Gastrocnemius medialis (tissue), 4 donors: ENCODE measurements at regions not wholly inside any gene's neighbourhood (a gene's known extent, or its start where the extent isn't known, plus 50 kb on each side); places are given as distances from the start of the nearest gene placed in this dataset.

Experiments used
- ATAC-seq, 2 donors: fragments of 150-250 bp; one replicate each; pipeline ENCODE4 v1.9.1; 2016
- DNase-seq, 2 donors: peaks; one replicate each; pipeline ENCODE4 v3.0.0-alpha.2; 2019
- H3K27ac ChIP-seq, 4 donors: fragments of 200-600 bp; sonication (generic); 1 replicate in 1 of 4; 2 replicates in 3 of 4; pipeline ENCODE4 v1.5.1; 2016 to 2018; ENCODE audit warnings: mild to moderate bottlenecking in 2 of 4, moderate library complexity in 1 of 4
- H3K27me3 ChIP-seq, 3 donors: fragments of 200-600 bp; sonication (generic) in 2 of 3; 1 replicate in 1 of 3; 2 replicates in 2 of 3; pipeline versions ENCODE4 v1.5.1 to v1.6.0; 2016 to 2019; ENCODE audit warnings: mild to moderate bottlenecking in 1 of 3, moderate library complexity in 1 of 3
- H3K36me3 ChIP-seq, 2 donors: fragments of 200-600 bp; sonication (generic) in 1 of 2; one replicate each; pipeline ENCODE4 v1.5.1; 2017 to 2018
- H3K4me1 ChIP-seq, 2 donors: fragments of 200-600 bp; sonication (generic) in 1 of 2; one replicate each; pipeline ENCODE4 v1.5.1; 2016 to 2017; ENCODE audit warnings: mild to moderate bottlenecking in 2 of 2
- H3K4me3 ChIP-seq, 4 donors: fragments of 200-600 bp; sonication (generic) in 3 of 4; 1 replicate in 1 of 4; 2 replicates in 3 of 4; pipeline ENCODE4 v1.5.1; 2016 to 2019; ENCODE audit warnings: mild to moderate bottlenecking in 2 of 4
- H3K9me3 ChIP-seq, 3 donors: fragments of 200-600 bp; sonication (generic) in 2 of 3; 1 replicate in 1 of 3; 2 replicates in 2 of 3; pipeline ENCODE4 v1.5.1; 2016 to 2019
- POLR2A ChIP-seq, 2 donors: fragments of 450-650 bp; IDR thresholded peaks; one replicate each; pipeline ENCODE4 v1.6.1; 2017; ENCODE audit warnings: antibody characterized with exemption in 2 of 2, mild to moderate bottlenecking in 2 of 2, moderate library complexity in 2 of 2
- in situ Hi-C, 4 donors: fragments of 200-750 bp; cut with MboI; loops; one replicate each; pipeline versions ENCODE4 v1.15.0 to v1.8.0; 2017; ENCODE audit warnings: low sequenced_read_pairs in 4 of 4
- intact Hi-C: fragments of 100-400 bp; cut with DNase I; formaldehyde crosslinking; loops from one replicate; pipeline ENCODE4 v1.15.1; 2023; ENCODE audit warnings: low total_unique reads
- TF ChIP-seq, protein P1 (sequence below), 5 experiments: fragments of 450-650 bp in 3 of 5; fragments of 200-600 bp in 2 of 5; sonication (generic) in 2 of 5; IDR thresholded peaks in 4 of 5; conservative IDR thresholded peaks in 1 of 5; 1 replicate in 4 of 5; 2 replicates in 1 of 5; pipeline ENCODE4 v1.5.1; 2016 to 2019; ENCODE audit warnings: antibody characterized with exemption in 5 of 5, mild to moderate bottlenecking in 3 of 5, moderate library complexity in 3 of 5

DNA sequence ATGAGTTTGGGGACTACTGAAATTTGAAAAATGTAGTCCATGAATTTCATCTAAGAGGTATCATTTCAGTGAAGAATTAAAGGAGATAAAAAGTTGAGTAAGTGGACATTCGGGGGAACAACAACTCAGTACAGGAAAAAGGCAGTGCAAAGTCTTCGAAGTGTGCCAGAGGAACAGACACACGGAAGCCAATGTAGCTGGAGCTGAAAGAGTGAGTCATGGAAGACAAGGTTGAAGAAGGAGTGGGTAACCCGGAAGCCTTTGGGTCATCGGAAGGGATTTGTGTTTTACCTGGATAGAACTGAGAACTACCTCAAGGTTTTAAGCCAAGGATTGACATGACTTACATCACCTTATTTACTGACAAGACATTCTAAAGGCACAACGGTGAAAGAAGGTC lies 733.4 kb downstream of the NCAM2 start:
- DNase-seq (no peak), ATAC-seq (no peak)
- TF ChIP-seq, protein P1, sequence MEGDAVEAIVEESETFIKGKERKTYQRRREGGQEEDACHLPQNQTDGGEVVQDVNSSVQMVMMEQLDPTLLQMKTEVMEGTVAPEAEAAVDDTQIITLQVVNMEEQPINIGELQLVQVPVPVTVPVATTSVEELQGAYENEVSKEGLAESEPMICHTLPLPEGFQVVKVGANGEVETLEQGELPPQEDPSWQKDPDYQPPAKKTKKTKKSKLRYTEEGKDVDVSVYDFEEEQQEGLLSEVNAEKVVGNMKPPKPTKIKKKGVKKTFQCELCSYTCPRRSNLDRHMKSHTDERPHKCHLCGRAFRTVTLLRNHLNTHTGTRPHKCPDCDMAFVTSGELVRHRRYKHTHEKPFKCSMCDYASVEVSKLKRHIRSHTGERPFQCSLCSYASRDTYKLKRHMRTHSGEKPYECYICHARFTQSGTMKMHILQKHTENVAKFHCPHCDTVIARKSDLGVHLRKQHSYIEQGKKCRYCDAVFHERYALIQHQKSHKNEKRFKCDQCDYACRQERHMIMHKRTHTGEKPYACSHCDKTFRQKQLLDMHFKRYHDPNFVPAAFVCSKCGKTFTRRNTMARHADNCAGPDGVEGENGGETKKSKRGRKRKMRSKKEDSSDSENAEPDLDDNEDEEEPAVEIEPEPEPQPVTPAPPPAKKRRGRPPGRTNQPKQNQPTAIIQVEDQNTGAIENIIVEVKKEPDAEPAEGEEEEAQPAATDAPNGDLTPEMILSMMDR (IDR thresholded peaks at IDR 0.05 in 4 of 5, conservative IDR thresholded peaks at IDR 0.05 in 1 of 5): no peak
- TF ChIP-seq POLR2A (IDR thresholded peaks at IDR 0.05): no peak
- Histone ChIP-seq H3K27ac (no peak overlapping the region), H3K4me1 (no peaks in the 10 kb centered on the region), H3K4me3 (no peak overlapping the region), H3K9me3 (no peaks in the 10 kb centered on the region), H3K36me3 (no peaks in the 10 kb centered on the region), H3K27me3 (no peaks in the 10 kb centered on the region)
- in situ Hi-C loops: no loop called here
- intact Hi-C loops: no loop called here

DNA sequence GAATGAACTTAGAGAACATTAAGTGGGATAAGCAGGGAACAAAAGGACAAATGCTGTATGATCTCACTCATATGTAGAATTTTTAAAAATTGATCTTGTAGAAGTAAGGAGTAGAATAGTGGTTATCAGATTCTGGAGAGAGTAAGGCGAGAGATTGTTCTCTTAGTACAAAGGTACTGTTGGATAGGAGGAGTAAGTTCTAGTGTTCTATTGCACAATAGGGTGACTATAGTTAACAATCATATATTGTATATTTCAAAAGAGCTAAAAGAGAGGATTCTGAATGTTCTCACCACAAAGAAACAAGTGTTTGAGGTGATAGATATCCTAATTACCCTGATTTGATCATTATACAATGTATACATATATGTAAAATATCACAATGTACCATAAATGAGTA lies 735.9 kb downstream of the NCAM2 start:
- TF ChIP-seq, protein P1 (IDR thresholded peaks at IDR 0.05 in 4 of 5, conservative IDR thresholded peaks at IDR 0.05 in 1 of 5): no peak
- no peak for TF ChIP-seq POLR2A (IDR thresholded peaks at IDR 0.05)
- in situ Hi-C loops (no loop called here), intact Hi-C loops (no loop called here)
- Histone ChIP-seq H3K4me1 (no peaks in the 10 kb centered on the region), H3K27me3 (no peaks in the 10 kb centered on the region), H3K27ac (no peak overlapping the region), H3K9me3 (no peaks in the 10 kb centered on the region), H3K36me3 (no peaks in the 10 kb centered on the region), H3K4me3 (no peak overlapping the region)
- ATAC-seq (no peak), DNase-seq (no peak)

DNA sequence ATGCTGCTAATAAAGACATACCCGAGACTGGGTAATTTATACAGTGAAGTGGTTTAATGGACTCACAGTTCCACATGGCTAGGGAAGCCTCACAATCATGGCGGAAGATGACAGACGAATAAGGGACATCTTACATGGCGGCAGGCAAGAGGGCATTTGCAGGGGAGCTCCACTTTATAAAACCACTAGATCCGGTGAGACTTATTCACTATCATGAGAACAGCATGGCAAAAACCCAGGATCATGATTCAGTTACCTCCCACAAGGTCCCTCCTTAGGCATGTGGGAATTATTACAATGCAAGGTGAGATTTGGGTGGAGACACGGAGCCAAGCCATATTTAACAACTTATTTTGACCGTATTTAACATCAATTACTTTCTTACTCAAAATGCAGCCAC lies 739.0 kb downstream of the NCAM2 start:
- Histone ChIP-seq H3K27ac (no peak overlapping the region), H3K27me3 (no peaks in the 10 kb centered on the region), H3K9me3 (no peaks in the 10 kb centered on the region), H3K4me3 (no peak overlapping the region), H3K36me3 (no peaks in the 10 kb centered on the region), H3K4me1 (no peaks in the 10 kb centered on the region)
- no peak for DNase-seq
- in situ Hi-C loops (no loop called here), intact Hi-C loops (no loop called here)
- TF ChIP-seq POLR2A (IDR thresholded peaks at IDR 0.05): no peak
- TF ChIP-seq, protein P1 (IDR thresholded peaks at IDR 0.05 in 4 of 5, conservative IDR thresholded peaks at IDR 0.05 in 1 of 5): no peak
- ATAC-seq: no peak

- Histone ChIP-seq H3K4me1 (no peaks in the 10 kb centered on the region), H3K4me3 (no peak overlapping the region), H3K27me3 (no peaks in the 10 kb centered on the region), H3K36me3 (no peaks in the 10 kb centered on the region), H3K9me3 (no peaks in the 10 kb centered on the region), H3K27ac (no peak overlapping the region)
- TF ChIP-seq, protein P1 (IDR thresholded peaks at IDR 0.05 in 4 of 5, conservative IDR thresholded peaks at IDR 0.05 in 1 of 5): no peak
- DNase-seq: no peak
- no peak for ATAC-seq
- intact Hi-C loops: no loop called here
- in situ Hi-C loops: no loop called here
Observed at GRCh38 chr21:21740207-21740606, 742.0 kb downstream of the NCAM2 start.

- no peak for TF ChIP-seq POLR2A (IDR thresholded peaks at IDR 0.05)
- TF ChIP-seq, protein P1 (IDR thresholded peaks at IDR 0.05 in 4 of 5, conservative IDR thresholded peaks at IDR 0.05 in 1 of 5): no peak
- Histone ChIP-seq H3K9me3 (no peaks in the 10 kb centered on the region), H3K4me1 (no peaks in the 10 kb centered on the region), H3K27ac (no peak overlapping the region), H3K27me3 (no peaks in the 10 kb centered on the region), H3K36me3 (no peaks in the 10 kb centered on the region), H3K4me3 (no peak overlapping the region)
- no peak for ATAC-seq
- intact Hi-C loops (no loop called here), in situ Hi-C loops (no loop called here)
- no peak for DNase-seq
Observed at GRCh38 chr21:21750124-21750825, 752.1 kb downstream of the NCAM2 start.
